ENCODE measurements at regions not wholly inside any gene's neighbourhood (a gene's known extent, or its start where the extent isn't known, plus 50 kb on each side); places are given as distances from the start of the nearest gene placed in this dataset.

GRCh38 chr3:189121092-189121491 is 50.7 kb upstream of the TPRG1 start:
- DNase-seq (ENCODE audit: low spot score in 2 of 2): no peak
- Histone ChIP-seq H3K36me3 (no peaks in the 10 kb centered on the region), H3K27ac (peak overlapping the region; percentile 75 to 80), H3K27me3 (no peaks in the 10 kb centered on the region), H3K9me3 (peaks cover 7% of the 10 kb centered on the region in 2 donors), H3K4me3 (no peak overlapping the region), H3K4me1 (peaks cover 0 to 14% of the 10 kb centered on the region in 2 donors)
- intact Hi-C loops (cut with DNase I; ENCODE audit: low total_unique reads): no loop called here
- TF ChIP-seq POLR2A (IDR thresholded peaks at IDR 0.05) (no peak), POLR2AphosphoS5 (IDR thresholded peaks at IDR 0.05) (no peak)

Data from breast epithelium (tissue), 4 donors.